Parathyroid adenoma (tissue), 2 donors: ENCODE measurements at regions not wholly inside any gene's neighbourhood (a gene's known extent, or its start where the extent isn't known, plus 50 kb on each side); places are given as distances from the start of the nearest gene placed in this dataset.

ENCODE experiments used
- H2AFZ ChIP-seq: fragments of 300-600 bp; sonication (generic); one replicate; pipeline ENCODE4 v1.7.0; 2017; ENCODE audit warnings: antibody characterized with exemption, mild to moderate bottlenecking
- H3K27ac ChIP-seq: fragments of 300-600 bp; sonication (generic); one replicate; pipeline ENCODE4 v1.7.0; 2017
- H3K27me3 ChIP-seq: fragments of 300-600 bp; sonication (generic); one replicate; pipeline ENCODE4 v1.7.0; 2017; ENCODE audit warnings: low read length; ENCODE audit not compliant: control insufficient read depth, insufficient read depth
- H3K36me3 ChIP-seq: fragments of 300-600 bp; sonication (generic); one replicate; pipeline ENCODE4 v1.7.0; 2017; ENCODE audit warnings: low read length; ENCODE audit not compliant: control insufficient read depth, insufficient read depth
- H3K4me1 ChIP-seq: fragments of 300-600 bp; sonication (generic); one replicate; pipeline ENCODE4 v1.7.0; 2017; ENCODE audit warnings: control low read depth
- H3K4me2 ChIP-seq: fragments of 300-600 bp; sonication (generic); one replicate; pipeline ENCODE4 v1.7.0; 2017; ENCODE audit warnings: low read length
- H3K4me3 ChIP-seq: fragments of 300-600 bp; sonication (generic); one replicate; pipeline ENCODE4 v1.7.0; 2017; ENCODE audit warnings: low read depth, low read length
- H3K79me2 ChIP-seq: fragments of 300-600 bp; sonication (generic); one replicate; pipeline ENCODE4 v1.7.0; 2017; ENCODE audit warnings: control low read depth
- H3K9ac ChIP-seq: fragments of 300-600 bp; sonication (generic); one replicate; pipeline ENCODE4 v1.7.0; 2017; ENCODE audit warnings: mild to moderate bottlenecking
- H3K9me3 ChIP-seq: fragments of 300-600 bp; sonication (generic); one replicate; pipeline ENCODE4 v1.7.0; 2017; ENCODE audit warnings: low read length; ENCODE audit not compliant: control insufficient read depth
- CTCF ChIP-seq: fragments of 300-600 bp; sonication (generic); IDR thresholded peaks from one replicate; pipeline ENCODE4 v1.7.0; 2017; ENCODE audit warnings: antibody characterized with exemption, mild to moderate bottlenecking
- donor health status: primary hyperparathyroidism.

- no peak overlapping the region for H3K9ac ChIP-seq
- H2AFZ ChIP-seq, result no peak overlapping the region
- no peak overlapping the region for H3K4me3 ChIP-seq
- no peaks in the 10 kb centered on the region for H3K27me3 ChIP-seq
- H3K27ac ChIP-seq, result no peak overlapping the region
- no peaks in the 10 kb centered on the region for H3K36me3 ChIP-seq
- H3K79me2 ChIP-seq, result no peaks in the 10 kb centered on the region
- no peaks in the 10 kb centered on the region for H3K9me3 ChIP-seq
- TF ChIP-seq CTCF, result no peak
- no peak overlapping the region for H3K4me2 ChIP-seq
- H3K4me1 ChIP-seq, result no peaks in the 10 kb centered on the region
Measured at GRCh38 chr18:56516789-56517188, 121.6 kb downstream of the TXNL1 start.

GRCh38 chr18:56515522-56515921, 122.9 kb downstream of the TXNL1 start:
- no peak overlapping the region for H3K4me2 ChIP-seq
- H3K79me2 ChIP-seq, result no peaks in the 10 kb centered on the region
- H3K27me3 ChIP-seq, result no peaks in the 10 kb centered on the region
- no peaks in the 10 kb centered on the region for H3K9me3 ChIP-seq
- H3K4me3 ChIP-seq, result no peak overlapping the region
- no peak overlapping the region for H3K9ac ChIP-seq
- H3K36me3 ChIP-seq, result no peaks in the 10 kb centered on the region
- H3K4me1 ChIP-seq, result no peaks in the 10 kb centered on the region
- H2AFZ ChIP-seq, result no peak overlapping the region
- TF ChIP-seq CTCF, result no peak
- H3K27ac ChIP-seq, result no peak overlapping the region

DNA sequence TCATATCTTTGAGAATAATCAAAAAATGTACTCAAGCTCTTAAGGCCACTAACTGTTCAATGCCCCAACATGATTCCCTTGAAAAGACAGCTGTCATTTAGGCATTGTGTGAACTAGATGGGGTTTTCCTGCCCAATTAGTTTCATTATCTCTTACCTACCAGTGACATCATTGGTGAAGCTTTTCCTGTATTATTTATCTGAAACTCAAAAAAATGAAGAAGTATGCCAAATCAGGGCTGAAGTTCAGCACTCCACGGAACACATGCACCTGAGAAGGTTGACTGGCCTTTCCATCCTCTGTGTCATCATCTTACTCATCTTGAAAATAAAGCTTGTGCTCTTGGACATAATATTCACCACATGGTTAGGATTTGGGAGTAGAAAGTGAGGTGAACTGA, 126.4 kb downstream of the TXNL1 start:
- Histone ChIP-seq H3K27ac (no peak overlapping the region), H3K27me3 (no peaks in the 10 kb centered on the region), H3K36me3 (no peaks in the 10 kb centered on the region), H3K79me2 (no peaks in the 10 kb centered on the region), H2AFZ (no peak overlapping the region), H3K4me3 (no peak overlapping the region), H3K4me2 (no peak overlapping the region), H3K9me3 (no peaks in the 10 kb centered on the region), H3K4me1 (no peaks in the 10 kb centered on the region), H3K9ac (no peak overlapping the region)
- TF ChIP-seq CTCF, result no peak

- H3K9me3 ChIP-seq, result no peaks in the 10 kb centered on the region
- H3K36me3 ChIP-seq, result no peaks in the 10 kb centered on the region
- no peak for TF ChIP-seq CTCF
- H2AFZ ChIP-seq, result no peak overlapping the region
- H3K4me3 ChIP-seq, result no peak overlapping the region
- H3K79me2 ChIP-seq, result no peaks in the 10 kb centered on the region
- H3K27ac ChIP-seq, result no peak overlapping the region
- H3K4me1 ChIP-seq, result no peaks in the 10 kb centered on the region
- no peak overlapping the region for H3K4me2 ChIP-seq
- no peak overlapping the region for H3K9ac ChIP-seq
- no peaks in the 10 kb centered on the region for H3K27me3 ChIP-seq
Measured at GRCh38 chr18:56510108-56510507, 128.3 kb downstream of the TXNL1 start.

DNA sequence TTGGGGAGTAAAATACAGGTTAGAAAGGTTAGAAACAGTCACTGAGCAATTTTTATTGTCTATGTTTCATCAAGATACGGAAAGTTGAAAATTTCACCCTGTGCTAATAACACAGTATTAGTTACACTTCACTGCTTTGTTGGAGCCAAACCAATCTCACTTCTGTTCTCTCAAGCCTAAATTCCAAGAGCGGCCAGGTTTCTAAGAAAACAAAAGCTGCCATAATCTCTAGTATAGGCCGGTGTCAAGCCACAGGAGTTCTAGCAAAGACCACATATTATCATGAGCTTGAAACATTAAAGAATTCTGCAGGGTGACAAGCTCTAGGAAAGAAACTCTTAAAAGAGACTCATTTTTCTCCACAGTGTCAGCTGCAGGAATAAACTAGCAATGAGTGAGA, 128.7 kb downstream of the TXNL1 start:
- H3K4me1 ChIP-seq, result no peaks in the 10 kb centered on the region
- no peaks in the 10 kb centered on the region for H3K9me3 ChIP-seq
- no peak overlapping the region for H3K27ac ChIP-seq
- H3K36me3 ChIP-seq, result no peaks in the 10 kb centered on the region
- TF ChIP-seq CTCF, result no peak
- no peaks in the 10 kb centered on the region for H3K27me3 ChIP-seq
- H3K4me3 ChIP-seq, result no peak overlapping the region
- no peak overlapping the region for H3K9ac ChIP-seq
- no peak overlapping the region for H3K4me2 ChIP-seq
- no peaks in the 10 kb centered on the region for H3K79me2 ChIP-seq
- no peak overlapping the region for H2AFZ ChIP-seq
